GM10248 (cell line): ENCODE measurements at regions not wholly inside any gene's neighbourhood (a gene's known extent, or its start where the extent isn't known, plus 50 kb on each side); places are given as distances from the start of the nearest gene placed in this dataset.

Experiments
- CTCF ChIA-PET: fragments of 300-600 bp; sonication (Branson Sonifier 250); formaldehyde crosslinking; extraction: SDS; loops from one replicate; lab custom pipeline; 2021; ENCODE audit warnings: antibody characterized with exemption; lab: Yijun Ruan, JAX
- POLR2A ChIA-PET: fragments of 350-650 bp; sonication (Branson Sonifier 250); formaldehyde crosslinking; extraction: SDS; loops from one replicate; lab custom pipeline; 2020; ENCODE audit warnings: antibody characterized with exemption; lab: Yijun Ruan, JAX
- DNase-seq: peaks from one replicate; pipeline ENCODE4 v3.0.0; 2012; ENCODE audit errors: extremely low spot score
- CTCF ChIP-seq: IDR thresholded peaks from 2 replicates; pipeline ENCODE4 v1.5.1; 2012; ENCODE audit warnings: mild to moderate bottlenecking, low read depth; ENCODE audit errors: extremely low read depth, missing control alignments, control extremely low read depth

GRCh38 chr18:39871961-39872360 lies 2083.1 kb upstream of the PIK3C3 start:
- ChIA-PET POLR2A (no interaction called here), CTCF (interaction anchor here (1.1 to 1.4 kb wide), 2 partner anchors 18 to 21 kb away, joined by 4 to 5 read pairs; no protein-coding TSS in a partner anchor)
- TF ChIP-seq CTCF = no peak
- DNase-seq = no peak

GRCh38 chr18:39870591-39870990 lies 2084.4 kb upstream of the PIK3C3 start:
- CTCF ChIA-PET = interaction anchor here (0.9 kb wide), 1 partner anchor 14 kb away, joined by 3 read pairs; no protein-coding TSS in a partner anchor
- no peak for TF ChIP-seq CTCF
- POLR2A ChIA-PET = no interaction called here
- DNase-seq = no peak

- no peak for DNase-seq
- no peak for TF ChIP-seq CTCF
- POLR2A ChIA-PET = no interaction called here
- CTCF ChIA-PET = interaction anchor here (0.8 kb wide), 1 partner anchor 27 kb away, joined by 3 read pairs; no protein-coding TSS in a partner anchor
These were observed 2091.1 kb upstream of the PIK3C3 start for GRCh38 chr18:39863916-39864315.

GRCh38 chr18:39862341-39862740 lies 2092.7 kb upstream of the PIK3C3 start:
- ChIA-PET CTCF (no interaction called here), POLR2A (no interaction called here)
- no peak for DNase-seq
- no peak for TF ChIP-seq CTCF

GRCh38 chr18:39854291-39854690 lies 2100.7 kb upstream of the PIK3C3 start:
- TF ChIP-seq CTCF = no peak
- ChIA-PET POLR2A (no interaction called here), CTCF (no interaction called here)
- DNase-seq = no peak

GRCh38 chr18:39846265-39846664 lies 2108.8 kb upstream of the PIK3C3 start:
- CTCF ChIA-PET = interaction anchor here (0.8 kb wide), 1 partner anchor 11 kb away, joined by 3 read pairs; no protein-coding TSS in a partner anchor
- DNase-seq = no peak
- TF ChIP-seq CTCF = no peak
- POLR2A ChIA-PET = no interaction called here
